Ectodermal cell (in vitro differentiated cells): ENCODE measurements at regions not wholly inside any gene's neighbourhood (a gene's known extent, or its start where the extent isn't known, plus 50 kb on each side); places are given as distances from the start of the nearest gene placed in this dataset.

ENCODE experiments used
- H3K27ac ChIP-seq: 2 replicates; pipeline ENCODE4 v1.7.0; 2013; ENCODE audit warnings: mild to moderate bottlenecking, low read depth, low read length; ENCODE audit not compliant: insufficient read depth, poor library complexity, severe bottlenecking
- H3K27me3 ChIP-seq: 2 replicates; pipeline ENCODE4 v1.7.0; 2013; ENCODE audit warnings: mild to moderate bottlenecking, low read length; ENCODE audit not compliant: insufficient read depth, control insufficient read depth, poor library complexity, severe bottlenecking
- H3K36me3 ChIP-seq: one replicate; pipeline ENCODE4 v1.7.0; 2013; ENCODE audit warnings: low read length; ENCODE audit not compliant: control insufficient read depth, insufficient read depth
- H3K4me1 ChIP-seq: one replicate; pipeline ENCODE4 v1.7.0; 2013; ENCODE audit warnings: low read length; ENCODE audit not compliant: control insufficient read depth, insufficient read depth
- H3K4me3 ChIP-seq: 2 replicates; pipeline ENCODE4 v1.7.0; 2013; ENCODE audit warnings: low read depth, low read length, control low read depth; ENCODE audit not compliant: insufficient read depth
- H3K9me3 ChIP-seq: 2 replicates; pipeline ENCODE4 v1.7.0; 2013; ENCODE audit warnings: mild to moderate bottlenecking, low read length, moderate library complexity; ENCODE audit not compliant: control insufficient read depth
- WGBS, 2 experiments: methylation state at CpG; one replicate each; pipeline ENCODE4 v1.1.7; 2013; ENCODE audit warnings: missing lambda C conversion rate in 2 of 2; 5-methylcytosine and 5-hydroxymethylcytosine counted together

DNA sequence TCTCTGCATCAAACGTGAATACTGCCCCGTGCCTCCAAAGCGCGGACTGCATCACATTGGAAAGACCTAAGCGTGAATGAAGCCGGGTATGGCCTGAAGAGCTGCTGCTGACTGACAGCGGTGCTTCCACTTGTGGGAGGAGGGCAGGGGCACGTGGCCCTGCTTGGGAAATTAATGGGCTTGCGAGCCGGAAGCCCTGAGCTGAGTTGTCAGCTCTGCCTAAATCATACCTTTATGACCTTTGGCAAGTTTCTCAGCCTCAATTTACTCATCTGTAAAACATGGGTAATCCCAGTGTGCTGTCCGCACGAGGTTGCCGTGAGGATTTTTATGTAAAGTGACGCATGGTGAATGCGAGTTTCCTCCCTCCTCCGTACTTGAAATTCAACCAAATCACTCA, 67.0 kb upstream of the FOXQ1 start:
- Histone ChIP-seq H3K4me1 (no peaks in the 10 kb centered on the region), H3K36me3 (no peaks in the 10 kb centered on the region)
- 89 to 91% methylated on average over 15 to 16 of the region's 16 CpGs for WGBS, 2 experiments

DNA sequence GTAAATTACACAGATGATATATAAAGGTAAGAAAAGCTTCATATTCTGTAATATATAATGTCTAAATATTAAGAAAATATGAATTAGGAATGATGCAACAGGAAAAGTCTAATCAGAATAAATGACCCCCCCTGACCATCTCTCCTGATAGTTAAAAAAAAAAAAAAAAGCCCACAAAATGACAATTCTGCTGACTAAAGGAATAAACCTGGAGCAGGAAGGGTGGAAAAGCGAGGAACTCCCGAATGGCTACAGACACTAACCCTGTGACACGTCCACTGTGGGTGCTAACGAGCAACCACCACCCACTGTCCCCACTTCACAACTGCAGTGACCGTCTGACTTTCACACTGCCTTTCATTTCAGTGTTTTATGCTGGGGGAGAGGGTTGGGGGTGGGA, 67.6 kb upstream of the FOXQ1 start:
- Histone ChIP-seq H3K27ac (no peak overlapping the region), H3K36me3 (no peaks in the 10 kb centered on the region), H3K9me3 (no peaks in the 10 kb centered on the region), H3K27me3 (no peaks in the 10 kb centered on the region), H3K4me3 (no peak overlapping the region), H3K4me1 (no peaks in the 10 kb centered on the region)
- 90 to 96% methylated on average over 5 of the region's 5 CpGs for WGBS, 2 experiments

More for the DNA sequence above, 67.0 kb upstream of the FOXQ1 start:
- Histone ChIP-seq H3K9me3 (no peaks in the 10 kb centered on the region), H3K27me3 (no peaks in the 10 kb centered on the region), H3K4me3 (no peak overlapping the region), H3K27ac (no peak overlapping the region)

DNA sequence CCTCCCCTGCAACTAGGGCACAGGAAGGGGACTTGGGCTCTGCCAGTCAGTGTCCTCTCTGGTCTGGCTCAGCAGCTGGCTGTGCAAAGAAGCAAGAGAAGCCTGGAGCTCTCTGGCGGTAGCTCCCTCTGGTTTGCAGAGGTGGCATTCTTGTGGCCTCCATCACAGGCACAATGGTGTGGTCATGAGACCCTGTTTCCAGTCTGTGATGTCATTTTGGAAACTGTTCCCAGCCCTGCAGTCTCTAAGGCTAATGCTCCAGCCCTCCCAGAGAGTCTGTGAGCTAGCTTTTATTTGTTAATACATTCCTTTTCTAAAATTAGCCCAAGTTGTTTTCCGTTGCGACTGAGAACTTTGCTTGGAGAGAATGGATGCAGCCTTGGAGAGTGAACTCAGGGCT, 69.5 kb upstream of the FOXQ1 start:
- H3K4me3 ChIP-seq = no peak overlapping the region
- H3K27me3 ChIP-seq = no peaks in the 10 kb centered on the region
- H3K27ac ChIP-seq = no peak overlapping the region
- H3K9me3 ChIP-seq = no peaks in the 10 kb centered on the region
- 91% methylated on average over 3 of the region's 3 CpGs for WGBS, 2 experiments
- H3K4me1 ChIP-seq = no peaks in the 10 kb centered on the region
- no peaks in the 10 kb centered on the region for H3K36me3 ChIP-seq

DNA sequence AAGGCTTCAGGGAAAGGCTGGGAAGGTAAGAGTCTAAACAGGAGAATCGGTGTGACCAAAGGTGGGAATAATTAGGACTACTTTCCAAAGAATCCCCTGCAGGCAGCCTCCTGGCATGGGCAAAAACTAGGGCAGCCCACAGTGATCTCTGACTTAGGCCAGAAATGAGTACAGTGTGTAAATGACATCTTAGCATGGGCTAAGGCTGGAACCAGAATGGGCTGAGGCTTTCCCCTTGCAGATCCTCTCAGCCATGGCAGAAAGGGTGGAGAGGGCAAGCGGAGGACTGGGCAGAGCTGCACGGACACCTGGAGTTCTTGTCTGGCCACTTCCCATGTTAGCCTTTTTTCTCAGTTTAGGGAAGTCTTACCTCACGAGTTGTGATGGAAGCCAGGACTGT, 69.9 kb upstream of the FOXQ1 start:
- H3K9me3 ChIP-seq = no peaks in the 10 kb centered on the region
- H3K27ac ChIP-seq = no peak overlapping the region
- H3K4me3 ChIP-seq = no peak overlapping the region
- no peaks in the 10 kb centered on the region for H3K36me3 ChIP-seq
- WGBS, 2 experiments = 90 to 92% methylated on average over 4 of the region's 4 CpGs
- no peaks in the 10 kb centered on the region for H3K27me3 ChIP-seq
- H3K4me1 ChIP-seq = no peaks in the 10 kb centered on the region

DNA sequence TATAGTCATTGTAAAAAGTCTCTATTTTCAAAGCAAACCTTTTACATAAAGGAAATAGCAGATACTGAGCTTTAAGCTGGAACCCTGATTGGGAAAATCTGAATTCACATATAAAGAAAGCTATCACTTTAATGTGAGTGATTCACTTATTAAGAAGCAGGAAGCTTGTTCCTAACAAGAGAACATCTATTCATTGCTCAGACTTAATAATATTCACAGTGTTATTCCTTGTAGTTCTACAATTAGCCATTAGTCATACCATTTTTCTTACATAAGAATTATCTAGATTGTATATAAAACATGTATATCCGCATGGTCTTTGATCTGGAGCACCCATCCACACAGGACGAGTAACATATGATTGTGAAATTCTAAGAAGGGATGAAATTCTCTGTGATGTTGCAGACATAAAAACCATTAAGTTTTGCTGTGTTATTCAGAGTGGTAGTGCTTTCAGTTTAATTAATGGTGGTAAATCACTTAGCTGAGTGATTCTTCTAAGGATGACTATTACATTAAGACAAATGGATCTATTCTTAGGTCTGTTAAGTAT, 71.1 kb upstream of the FOXQ1 start:
- Histone ChIP-seq H3K4me3 (no peak overlapping the region), H3K4me1 (no peaks in the 10 kb centered on the region), H3K36me3 (no peaks in the 10 kb centered on the region), H3K9me3 (no peaks in the 10 kb centered on the region), H3K27me3 (no peaks in the 10 kb centered on the region), H3K27ac (no peak overlapping the region)
- 94 to 97% methylated on average over 2 of the region's 2 CpGs for WGBS, 2 experiments

DNA sequence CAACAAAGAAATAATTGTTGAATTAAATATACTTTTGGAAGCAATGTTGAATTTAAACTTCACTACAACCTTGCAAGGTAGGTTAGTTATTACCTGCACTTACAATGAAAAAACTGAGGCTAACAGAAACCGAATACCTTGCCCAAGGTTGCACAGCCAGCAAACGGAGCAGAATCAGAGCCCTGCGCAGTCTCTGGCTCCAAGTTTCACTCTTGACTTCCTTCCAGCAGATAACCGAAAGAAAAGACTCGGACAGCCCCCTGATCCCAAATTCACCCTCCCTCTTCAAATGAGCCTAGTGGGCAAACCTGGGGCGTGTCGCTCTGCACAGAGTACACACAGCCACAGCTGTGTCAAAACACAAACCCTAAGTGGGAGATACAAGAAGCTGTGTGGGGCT, 72.1 kb upstream of the FOXQ1 start:
- Histone ChIP-seq H3K27me3 (no peaks in the 10 kb centered on the region), H3K36me3 (no peaks in the 10 kb centered on the region), H3K4me1 (no peaks in the 10 kb centered on the region), H3K9me3 (no peaks in the 10 kb centered on the region), H3K27ac (no peak overlapping the region), H3K4me3 (no peak overlapping the region)
- 95% methylated on average over 7 of the region's 7 CpGs for WGBS, 2 experiments

DNA sequence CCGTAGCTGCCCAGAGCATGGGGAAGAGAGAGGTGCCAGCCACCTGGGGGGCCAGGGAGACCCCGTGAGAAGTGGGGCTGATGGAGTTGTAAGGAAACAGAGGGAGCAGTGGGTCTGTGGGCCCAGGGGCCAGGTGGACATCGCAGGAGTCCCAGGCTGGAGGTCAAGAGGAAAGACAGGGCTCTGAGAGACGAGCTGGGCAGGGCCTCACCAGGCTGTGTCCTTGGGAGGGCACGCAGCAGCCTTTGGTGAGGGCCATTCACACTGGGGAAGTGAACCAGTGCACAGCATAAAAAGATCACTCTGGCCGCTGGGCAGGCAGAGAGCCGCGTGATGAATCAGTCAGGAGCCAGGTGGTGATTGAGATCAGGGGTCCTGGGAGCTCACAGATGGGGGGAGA, 73.9 kb upstream of the FOXQ1 start:
- Histone ChIP-seq H3K27me3 (no peaks in the 10 kb centered on the region), H3K9me3 (no peaks in the 10 kb centered on the region), H3K36me3 (no peaks in the 10 kb centered on the region), H3K4me3 (no peak overlapping the region), H3K4me1 (no peaks in the 10 kb centered on the region), H3K27ac (no peak overlapping the region)
- 92 to 93% methylated on average over 8 of the region's 8 CpGs for WGBS, 2 experiments

DNA sequence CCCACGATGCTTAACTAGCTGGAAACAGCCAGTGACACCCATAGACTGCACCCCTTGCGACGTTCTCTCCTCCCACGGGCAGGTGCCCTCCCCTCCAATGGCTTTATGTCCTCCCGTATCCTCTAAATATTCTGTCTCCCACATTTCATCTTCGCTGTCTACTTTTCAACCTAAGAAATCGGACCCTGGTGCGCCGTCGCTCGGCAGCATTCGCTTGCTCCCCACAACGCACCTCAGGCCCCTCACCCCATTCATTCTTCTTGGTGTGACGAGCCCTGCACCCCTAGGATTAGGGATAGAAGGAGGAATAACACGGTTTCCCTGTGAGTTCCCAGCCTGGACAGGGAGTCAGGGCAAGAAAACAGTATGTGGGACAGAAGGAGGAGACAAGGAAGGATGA, 74.3 kb upstream of the FOXQ1 start:
- H3K27me3 ChIP-seq = no peaks in the 10 kb centered on the region
- no peak overlapping the region for H3K27ac ChIP-seq
- no peaks in the 10 kb centered on the region for H3K4me1 ChIP-seq
- H3K9me3 ChIP-seq = no peaks in the 10 kb centered on the region
- no peak overlapping the region for H3K4me3 ChIP-seq
- WGBS, 2 experiments = 93 to 95% methylated on average over 15 of the region's 15 CpGs
- H3K36me3 ChIP-seq = no peaks in the 10 kb centered on the region

DNA sequence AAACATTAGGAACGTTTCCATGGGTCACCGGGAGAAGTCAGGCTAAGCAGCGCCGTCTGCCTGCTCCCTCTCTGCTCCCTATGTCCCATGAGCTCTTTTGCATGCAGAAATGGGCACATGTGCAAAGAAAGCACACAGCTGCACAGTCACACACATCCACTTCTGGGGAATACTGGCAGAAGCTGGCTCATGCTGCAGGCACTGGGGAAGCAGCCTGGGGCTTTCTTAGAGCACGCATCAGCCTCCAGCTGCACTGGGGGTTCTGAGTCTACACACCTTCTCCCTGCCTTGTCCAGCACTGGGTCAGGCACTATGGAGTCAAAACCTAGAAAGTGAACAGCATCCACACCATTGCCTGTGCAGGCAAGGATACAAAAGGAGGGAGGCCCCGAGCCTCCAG, 76.1 kb upstream of the FOXQ1 start:
- Histone ChIP-seq H3K4me3 (no peak overlapping the region), H3K9me3 (no peaks in the 10 kb centered on the region), H3K4me1 (no peaks in the 10 kb centered on the region), H3K36me3 (no peaks in the 10 kb centered on the region), H3K27me3 (no peaks in the 10 kb centered on the region), H3K27ac (no peak overlapping the region)
- 92 to 93% methylated on average over 6 of the region's 6 CpGs for WGBS, 2 experiments

DNA sequence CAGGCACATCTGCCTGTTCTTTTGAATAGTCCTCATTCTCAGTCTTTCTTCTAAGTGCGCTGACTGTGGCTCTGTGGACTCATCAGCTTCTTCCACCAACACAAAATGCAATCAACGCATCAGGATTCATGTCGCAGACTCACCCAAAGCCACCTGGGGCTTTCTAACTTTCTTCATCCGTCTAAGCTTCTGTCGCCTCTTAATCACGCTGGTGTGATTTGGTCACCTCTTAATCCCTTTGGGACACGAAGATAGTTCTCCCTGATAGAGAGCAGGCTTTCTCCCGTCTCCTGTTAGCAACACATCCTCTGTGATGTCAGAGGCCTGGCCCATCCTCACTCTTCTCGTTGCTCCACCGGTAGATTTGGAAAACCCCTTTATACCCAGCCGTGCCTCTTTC, 78.0 kb upstream of the FOXQ1 start:
- Histone ChIP-seq H3K27ac (no peak overlapping the region), H3K9me3 (no peaks in the 10 kb centered on the region), H3K36me3 (no peaks in the 10 kb centered on the region), H3K4me1 (no peaks in the 10 kb centered on the region), H3K27me3 (no peaks in the 10 kb centered on the region), H3K4me3 (no peak overlapping the region)
- 88% methylated on average over 11 of the region's 11 CpGs for WGBS, 2 experiments

DNA sequence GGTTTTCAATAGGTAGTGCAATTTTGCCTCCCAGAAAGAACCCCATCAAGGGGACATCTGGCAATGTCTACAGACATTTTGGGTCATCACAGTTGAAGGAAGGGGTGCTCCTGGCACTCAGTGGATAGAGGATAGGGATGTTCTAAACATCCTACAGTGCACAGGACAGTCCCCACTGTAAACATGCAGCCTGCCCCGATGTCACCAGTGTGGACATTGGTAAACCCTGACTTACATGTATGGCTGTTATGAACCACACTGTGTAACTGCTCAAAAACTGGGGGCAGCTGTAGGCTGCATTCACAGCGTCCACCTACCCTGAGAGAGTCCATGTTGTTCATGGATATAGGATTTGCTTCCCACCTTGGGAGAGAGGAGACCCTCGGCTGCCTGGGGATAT, 79.3 kb upstream of the FOXQ1 start:
- WGBS, 2 experiments = 91 to 92% methylated on average over 3 of the region's 3 CpGs
- H3K4me1 ChIP-seq = no peaks in the 10 kb centered on the region

More for the DNA sequence above, 79.3 kb upstream of the FOXQ1 start:
- Histone ChIP-seq H3K27ac (no peak overlapping the region), H3K27me3 (no peaks in the 10 kb centered on the region), H3K9me3 (no peaks in the 10 kb centered on the region), H3K4me3 (no peak overlapping the region), H3K36me3 (no peaks in the 10 kb centered on the region)
